ENCODE measurements at regions not wholly inside any gene's neighbourhood (a gene's known extent, or its start where the extent isn't known, plus 50 kb on each side); places are given as distances from the start of the nearest gene placed in this dataset.

GRCh38 chrX:149274516-149275105, 230.5 kb downstream of the IDS start:
- DNase-seq: no peak

- DNase-seq: no peak
These were observed 232.2 kb downstream of the IDS start for GRCh38 chrX:149272690-149273463.

- DNase-seq: no peak
These were observed 237.0 kb downstream of the IDS start for GRCh38 chrX:149267878-149268813.

GRCh38 chrX:149262086-149262485, 243.0 kb downstream of the IDS start:
- DNase-seq: no peak

- no peak for DNase-seq
These were observed 245.9 kb downstream of the IDS start for GRCh38 chrX:149259241-149259640.

GRCh38 chrX:149255860-149256259, 249.2 kb downstream of the IDS start:
- DNase-seq: no peak

- DNase-seq: no peak
These were observed 257.0 kb downstream of the IDS start for GRCh38 chrX:149248073-149248625.

- DNase-seq: no peak
These were observed 274.4 kb downstream of the IDS start for GRCh38 chrX:149230689-149231088.

GRCh38 chrX:149223854-149224253, 281.3 kb downstream of the IDS start:
- DNase-seq: no peak

GRCh38 chrX:149222040-149222439, 283.1 kb downstream of the IDS start:
- no peak for DNase-seq

GRCh38 chrX:149221230-149221629, 283.9 kb downstream of the IDS start:
- DNase-seq: no peak

GRCh38 chrX:149213264-149213663, 291.8 kb downstream of the IDS start:
- no peak for DNase-seq

GRCh38 chrX:149208307-149208706, 296.8 kb downstream of the IDS start:
- DNase-seq: no peak

GRCh38 chrX:149207518-149207917, 297.6 kb downstream of the IDS start:
- DNase-seq: no peak

GRCh38 chrX:149205937-149206336, 299.2 kb downstream of the IDS start:
- DNase-seq: no peak

GRCh38 chrX:149205081-149205480, 300.0 kb downstream of the IDS start:
- no peak for DNase-seq

- DNase-seq: no peak
These were observed 305.4 kb downstream of the IDS start for GRCh38 chrX:149199734-149200133.

GRCh38 chrX:149198980-149199732, 305.9 kb downstream of the IDS start:
- DNase-seq: no peak

- DNase-seq: no peak
These were observed 320.0 kb downstream of the IDS start for GRCh38 chrX:149185087-149185486.

- DNase-seq: no peak
These were observed 343.5 kb downstream of the IDS start for GRCh38 chrX:149161435-149162088.

- DNase-seq: no peak
These were observed 347.1 kb downstream of the IDS start for GRCh38 chrX:149157976-149158375.

GRCh38 chrX:149152941-149153340, 352.2 kb downstream of the IDS start:
- DNase-seq: no peak

All from activated CD4-positive, CD25-positive, alpha-beta regulatory T cell treated with anti-CD3 and anti-CD28 coated beads, Interleukin-2, amount 50 U/mL, for 72 hours (primary cell).